A673 (cell line): ENCODE measurements at regions not wholly inside any gene's neighbourhood (a gene's known extent, or its start where the extent isn't known, plus 50 kb on each side); places are given as distances from the start of the nearest gene placed in this dataset.

Experiments used
- BruUV-seq: library from RNA; stranded (reverse); fragments of 400-500 nt; replicated peaks from 2 replicates; lab custom pipeline; 2021; lab: Mats Ljungman, UMichigan
- CTCF ChIA-PET: fragments of 300-600 bp; sonication (Branson Sonifier 250); formaldehyde crosslinking; loops from one replicate; lab custom pipeline; 2022; ENCODE audit warnings: antibody characterized with exemption; lab: Charles Lee
- POLR2A ChIA-PET: fragments of 300-600 bp; sonication (Branson Sonifier 250); formaldehyde crosslinking; loops from one replicate; lab custom pipeline; 2022; ENCODE audit warnings: antibody characterized with exemption; ENCODE audit not compliant: low non-redundant PET; lab: Charles Lee
- DNase-seq: peaks from one replicate; pipeline ENCODE4 v3.0.0-alpha.2; 2015; ENCODE audit warnings: low spot score
- H3K27ac ChIP-seq: fragments of 200-600 bp; sonication (generic); 2 replicates; pipeline ENCODE4 v1.5.1; 2016; ENCODE audit warnings: mixed run types, low read depth, mild to moderate bottlenecking, mixed read lengths, antibody characterized with exemption, low read length; ENCODE audit not compliant: poor library complexity, severe bottlenecking
- H3K27me3 ChIP-seq: fragments of 200-600 bp; sonication (generic); replicated peaks from 2 replicates; pipeline ENCODE4 v1.6.1; 2017; ENCODE audit warnings: mixed run types, low read depth, mild to moderate bottlenecking, mixed read lengths, antibody characterized with exemption, low read length; ENCODE audit not compliant: insufficient read depth, poor library complexity
- H3K36me3 ChIP-seq: fragments of 200-600 bp; sonication (generic); 2 replicates; pipeline ENCODE4 v1.6.1; 2016; ENCODE audit warnings: mixed run types, mild to moderate bottlenecking, mixed read lengths, antibody characterized with exemption, low read length; ENCODE audit not compliant: insufficient read depth, poor library complexity, severe bottlenecking
- H3K4me1 ChIP-seq: fragments of 200-600 bp; sonication (generic); 2 replicates; pipeline ENCODE4 v1.6.1; 2017; ENCODE audit warnings: mixed run types, mild to moderate bottlenecking, mixed read lengths, antibody characterized with exemption, low read length; ENCODE audit not compliant: insufficient read depth, poor library complexity, severe bottlenecking
- H3K4me3 ChIP-seq: fragments of 200-600 bp; sonication (generic); 2 replicates; pipeline ENCODE4 v1.5.1; 2016; ENCODE audit warnings: low read depth, mixed run types, mild to moderate bottlenecking, mixed read lengths, low read length; ENCODE audit not compliant: poor library complexity, severe bottlenecking
- H3K9me3 ChIP-seq: fragments of 200-600 bp; sonication (generic); 2 replicates; pipeline ENCODE4 v1.6.1; 2016; ENCODE audit warnings: mixed run types, low read depth, mild to moderate bottlenecking, mixed read lengths, antibody characterized with exemption, low read length; ENCODE audit not compliant: poor library complexity, severe bottlenecking
- EZH2 ChIP-seq: fragments of 200-600 bp; sonication (generic); IDR thresholded peaks from 2 replicates; pipeline ENCODE4 v1.6.1; 2017; ENCODE audit warnings: borderline replicate concordance, low read depth, mild to moderate bottlenecking, mixed read lengths, antibody characterized with exemption, low read length; ENCODE audit not compliant: poor library complexity, severe bottlenecking
- intact Hi-C: fragments of 100-400 bp; cut with micrococcal nuclease; formaldehyde crosslinking; loops from one replicate; pipeline ENCODE4 v1.10.0; 2022; ENCODE audit not compliant: unreplicated experiment
- TF ChIP-seq, protein P1 (sequence below): fragments of 300-800, 200-600 bp; sonication (generic); conservative IDR thresholded peaks from 2 replicates; pipeline ENCODE4 v1.5.1; 2017; ENCODE audit warnings: low read depth, mild to moderate bottlenecking, antibody characterized with exemption, low read length, moderate library complexity, mixed read lengths

GRCh38 chr3:77915336-77915735 lies 875.4 kb downstream of the ROBO2 start:
- H3K36me3 ChIP-seq: no peaks in the 10 kb centered on the region
- ChIA-PET POLR2A (no interaction called here), CTCF (no interaction called here)
- no peaks in the 10 kb centered on the region for H3K27me3 ChIP-seq
- no peak for TF ChIP-seq EZH2
- TF ChIP-seq, protein P1, sequence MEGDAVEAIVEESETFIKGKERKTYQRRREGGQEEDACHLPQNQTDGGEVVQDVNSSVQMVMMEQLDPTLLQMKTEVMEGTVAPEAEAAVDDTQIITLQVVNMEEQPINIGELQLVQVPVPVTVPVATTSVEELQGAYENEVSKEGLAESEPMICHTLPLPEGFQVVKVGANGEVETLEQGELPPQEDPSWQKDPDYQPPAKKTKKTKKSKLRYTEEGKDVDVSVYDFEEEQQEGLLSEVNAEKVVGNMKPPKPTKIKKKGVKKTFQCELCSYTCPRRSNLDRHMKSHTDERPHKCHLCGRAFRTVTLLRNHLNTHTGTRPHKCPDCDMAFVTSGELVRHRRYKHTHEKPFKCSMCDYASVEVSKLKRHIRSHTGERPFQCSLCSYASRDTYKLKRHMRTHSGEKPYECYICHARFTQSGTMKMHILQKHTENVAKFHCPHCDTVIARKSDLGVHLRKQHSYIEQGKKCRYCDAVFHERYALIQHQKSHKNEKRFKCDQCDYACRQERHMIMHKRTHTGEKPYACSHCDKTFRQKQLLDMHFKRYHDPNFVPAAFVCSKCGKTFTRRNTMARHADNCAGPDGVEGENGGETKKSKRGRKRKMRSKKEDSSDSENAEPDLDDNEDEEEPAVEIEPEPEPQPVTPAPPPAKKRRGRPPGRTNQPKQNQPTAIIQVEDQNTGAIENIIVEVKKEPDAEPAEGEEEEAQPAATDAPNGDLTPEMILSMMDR: no peak
- intact Hi-C loops: no loop called here
- no peak overlapping the region for H3K4me3 ChIP-seq
- no peak for DNase-seq
- no peaks in the 10 kb centered on the region for H3K4me1 ChIP-seq
- BruUV-seq: no TSS peak
- no peaks in the 10 kb centered on the region for H3K9me3 ChIP-seq
- no peak overlapping the region for H3K27ac ChIP-seq

GRCh38 chr3:77917225-77917624 lies 877.3 kb downstream of the ROBO2 start:
- Histone ChIP-seq H3K27ac (no peak overlapping the region), H3K9me3 (no peaks in the 10 kb centered on the region), H3K36me3 (no peaks in the 10 kb centered on the region), H3K4me3 (no peak overlapping the region), H3K27me3 (no peaks in the 10 kb centered on the region), H3K4me1 (no peaks in the 10 kb centered on the region)
- DNase-seq: no peak
- intact Hi-C loops: no loop called here
- CTCF ChIA-PET: no interaction called here
- TF ChIP-seq, protein P1: no peak
- no peak for TF ChIP-seq EZH2
- BruUV-seq: no TSS peak
- POLR2A ChIA-PET: no interaction called here

GRCh38 chr3:77919244-77919643 lies 879.3 kb downstream of the ROBO2 start:
- Histone ChIP-seq H3K27ac (no peak overlapping the region), H3K27me3 (no peaks in the 10 kb centered on the region), H3K4me1 (no peaks in the 10 kb centered on the region), H3K4me3 (no peak overlapping the region), H3K9me3 (no peaks in the 10 kb centered on the region), H3K36me3 (no peaks in the 10 kb centered on the region)
- intact Hi-C loops: no loop called here
- TF ChIP-seq EZH2: no peak
- TF ChIP-seq, protein P1: no peak
- POLR2A ChIA-PET: no interaction called here
- DNase-seq: no peak
- BruUV-seq: no TSS peak
- CTCF ChIA-PET: no interaction called here
